ENCODE measurements at regions not wholly inside any gene's neighbourhood (a gene's known extent, or its start where the extent isn't known, plus 50 kb on each side); places are given as distances from the start of the nearest gene placed in this dataset.

DNA sequence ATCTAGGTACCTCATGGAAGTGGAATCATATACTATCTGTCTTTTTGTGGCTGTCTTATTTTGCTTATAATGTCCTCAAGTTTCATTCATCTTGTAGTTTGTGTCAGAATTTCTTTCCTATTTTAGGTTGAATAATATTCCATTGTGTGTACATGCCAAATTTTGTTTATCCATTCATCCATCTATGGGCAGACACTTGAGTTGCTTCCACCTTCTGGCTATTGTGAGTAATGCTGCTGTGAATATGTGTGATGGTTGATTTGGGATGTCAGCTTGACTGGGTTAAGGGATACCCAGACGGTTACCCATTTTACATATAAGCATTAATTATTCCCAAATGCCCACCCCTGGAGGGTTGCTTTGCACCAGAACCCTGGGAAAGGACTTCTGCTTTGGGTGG lies 477.5 kb downstream of the PTPRU start:
- no peak for DNase-seq
- Histone ChIP-seq H3K4me1 (no peaks in the 10 kb centered on the region), H3K9me3 (no peaks in the 10 kb centered on the region), H3K27me3 (replicated peaks; ENCODE audit: control insufficient read depth, insufficient read depth, low read length) (no peaks in the 10 kb centered on the region), H3K36me3 (ENCODE audit: control insufficient read depth, insufficient read depth, low read length) (no peaks in the 10 kb centered on the region), H3K4me3 (ENCODE audit: low read depth, low read length) (no peak overlapping the region)
- TF ChIP-seq, protein P1, sequence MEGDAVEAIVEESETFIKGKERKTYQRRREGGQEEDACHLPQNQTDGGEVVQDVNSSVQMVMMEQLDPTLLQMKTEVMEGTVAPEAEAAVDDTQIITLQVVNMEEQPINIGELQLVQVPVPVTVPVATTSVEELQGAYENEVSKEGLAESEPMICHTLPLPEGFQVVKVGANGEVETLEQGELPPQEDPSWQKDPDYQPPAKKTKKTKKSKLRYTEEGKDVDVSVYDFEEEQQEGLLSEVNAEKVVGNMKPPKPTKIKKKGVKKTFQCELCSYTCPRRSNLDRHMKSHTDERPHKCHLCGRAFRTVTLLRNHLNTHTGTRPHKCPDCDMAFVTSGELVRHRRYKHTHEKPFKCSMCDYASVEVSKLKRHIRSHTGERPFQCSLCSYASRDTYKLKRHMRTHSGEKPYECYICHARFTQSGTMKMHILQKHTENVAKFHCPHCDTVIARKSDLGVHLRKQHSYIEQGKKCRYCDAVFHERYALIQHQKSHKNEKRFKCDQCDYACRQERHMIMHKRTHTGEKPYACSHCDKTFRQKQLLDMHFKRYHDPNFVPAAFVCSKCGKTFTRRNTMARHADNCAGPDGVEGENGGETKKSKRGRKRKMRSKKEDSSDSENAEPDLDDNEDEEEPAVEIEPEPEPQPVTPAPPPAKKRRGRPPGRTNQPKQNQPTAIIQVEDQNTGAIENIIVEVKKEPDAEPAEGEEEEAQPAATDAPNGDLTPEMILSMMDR (IDR thresholded peaks at IDR 0.05; ENCODE audit: insufficient read depth in 1 of 2, low read depth in 1 of 2, low read length in 1 of 2, severe bottlenecking in 1 of 2, unreplicated experiment in 1 of 2), result no peak
- Mint-ChIP-seq H3K4me1 (ENCODE audit: low read depth, unreplicated experiment) (no peaks in the 10 kb centered on the region), H3K9me3 (ENCODE audit: unreplicated experiment) (peaks cover 6% of the 10 kb centered on the region), H3K36me3 (ENCODE audit: insufficient read depth, unreplicated experiment) (no peaks in the 10 kb centered on the region), H3K27ac (ENCODE audit: unreplicated experiment) (no peak overlapping the region), H3K4me3 (ENCODE audit: unreplicated experiment) (no peak overlapping the region), H3K27me3 (ENCODE audit: insufficient read depth, unreplicated experiment) (peaks cover 2% of the 10 kb centered on the region)
- ChIA-PET CTCF (no interaction called here), POLR2A (no interaction called here)
- no TSS peak for BruUV-seq (replicated peaks)
- intact Hi-C loops (cut with micrococcal nuclease; ENCODE audit: unreplicated experiment), result no loop called here

DNA sequence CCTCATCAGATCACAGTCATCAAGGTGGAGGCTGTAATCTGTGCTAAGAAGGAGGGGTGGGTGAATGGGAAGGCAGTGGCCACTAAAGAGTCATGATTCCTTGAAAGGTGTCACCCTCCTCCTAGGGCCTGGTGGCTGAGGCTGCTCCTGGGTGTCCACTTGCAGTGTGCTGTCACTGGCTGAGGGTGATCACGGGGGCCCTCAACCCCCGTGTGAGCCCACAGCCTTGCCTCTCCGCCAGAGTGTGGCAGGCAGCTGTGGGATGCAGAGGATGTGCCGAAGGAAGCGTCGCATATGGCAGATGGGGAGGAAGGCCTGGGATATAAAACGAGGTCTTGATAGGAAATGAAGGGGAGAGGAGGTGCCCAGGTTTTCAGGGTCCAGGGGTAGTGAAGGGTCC lies 476.5 kb downstream of the PTPRU start:
- no TSS peak for BruUV-seq (replicated peaks)
- ChIA-PET CTCF (no interaction called here), POLR2A (no interaction called here)
- Histone ChIP-seq H3K4me3 (ENCODE audit: low read depth, low read length) (no peak overlapping the region), H3K4me1 (no peaks in the 10 kb centered on the region), H3K9me3 (no peaks in the 10 kb centered on the region), H3K36me3 (ENCODE audit: control insufficient read depth, insufficient read depth, low read length) (no peaks in the 10 kb centered on the region), H3K27me3 (replicated peaks; ENCODE audit: control insufficient read depth, insufficient read depth, low read length) (no peaks in the 10 kb centered on the region)
- intact Hi-C loops (cut with micrococcal nuclease; ENCODE audit: unreplicated experiment), result no loop called here
- DNase-seq, result no peak
- no peak overlapping the region for H3K4me3 Mint-ChIP-seq (ENCODE audit: unreplicated experiment)
- peaks cover 5% of the 10 kb centered on the region for H3K27me3 Mint-ChIP-seq (ENCODE audit: insufficient read depth, unreplicated experiment)
- no peaks in the 10 kb centered on the region for H3K4me1 Mint-ChIP-seq (ENCODE audit: low read depth, unreplicated experiment)
- H3K9me3 Mint-ChIP-seq (ENCODE audit: unreplicated experiment), result no peaks in the 10 kb centered on the region
- TF ChIP-seq, protein P1 (IDR thresholded peaks at IDR 0.05; ENCODE audit: insufficient read depth in 1 of 2, low read depth in 1 of 2, low read length in 1 of 2, severe bottlenecking in 1 of 2, unreplicated experiment in 1 of 2), result no peak
- no peaks in the 10 kb centered on the region for H3K36me3 Mint-ChIP-seq (ENCODE audit: insufficient read depth, unreplicated experiment)
- no peak overlapping the region for H3K27ac Mint-ChIP-seq (ENCODE audit: unreplicated experiment)

DNA sequence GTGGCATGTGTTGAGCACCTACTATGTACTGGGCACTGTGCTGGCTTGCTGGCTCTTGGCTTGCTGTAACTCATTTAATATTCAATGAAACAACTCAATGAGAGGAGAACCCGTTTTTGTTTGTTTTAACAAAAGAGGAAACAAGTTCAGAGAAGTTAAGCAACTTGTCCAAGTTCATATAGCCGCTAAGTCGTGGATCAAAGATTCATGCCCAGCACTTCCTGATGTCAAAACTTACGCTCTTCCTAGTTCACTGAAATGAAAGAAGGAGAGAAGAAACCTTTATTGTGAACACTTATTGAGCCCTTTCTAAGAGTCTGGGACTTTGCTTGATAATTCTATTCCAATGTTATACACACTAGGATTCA lies 475.9 kb downstream of the PTPRU start:
- POLR2A ChIA-PET, result no interaction called here
- Mint-ChIP-seq H3K9me3 (ENCODE audit: unreplicated experiment) (no peaks in the 10 kb centered on the region), H3K36me3 (ENCODE audit: insufficient read depth, unreplicated experiment) (no peaks in the 10 kb centered on the region), H3K4me1 (ENCODE audit: low read depth, unreplicated experiment) (no peaks in the 10 kb centered on the region), H3K27ac (ENCODE audit: unreplicated experiment) (no peak overlapping the region), H3K27me3 (ENCODE audit: insufficient read depth, unreplicated experiment) (peaks cover 5% of the 10 kb centered on the region), H3K4me3 (ENCODE audit: unreplicated experiment) (no peak overlapping the region)
- Histone ChIP-seq H3K36me3 (ENCODE audit: control insufficient read depth, insufficient read depth, low read length) (no peaks in the 10 kb centered on the region), H3K9me3 (no peaks in the 10 kb centered on the region), H3K4me3 (ENCODE audit: low read depth, low read length) (no peak overlapping the region), H3K4me1 (no peaks in the 10 kb centered on the region), H3K27me3 (replicated peaks; ENCODE audit: control insufficient read depth, insufficient read depth, low read length) (no peaks in the 10 kb centered on the region)
- intact Hi-C loops (cut with micrococcal nuclease; ENCODE audit: unreplicated experiment), result no loop called here
- CTCF ChIA-PET, result no interaction called here
- TF ChIP-seq, protein P1 (IDR thresholded peaks at IDR 0.05; ENCODE audit: insufficient read depth in 1 of 2, low read depth in 1 of 2, low read length in 1 of 2, severe bottlenecking in 1 of 2, unreplicated experiment in 1 of 2), result no peak
- no peak for DNase-seq
- BruUV-seq (replicated peaks), result no TSS peak
